GM23338 (cell line): ENCODE measurements at regions not wholly inside any gene's neighbourhood (a gene's known extent, or its start where the extent isn't known, plus 50 kb on each side); places are given as distances from the start of the nearest gene placed in this dataset.

Experiments
- ATAC-seq: fragments of 200-7000 bp; cut with Tn5 transposase; 3 replicates; pipeline ENCODE4 v1.9.1; 2020
- DNase-seq: peaks from one replicate; pipeline ENCODE4 v3.0.0-alpha.2; 2015; ENCODE audit warnings: low spot score
- H2AFZ ChIP-seq: fragments of 200-600 bp; sonication (generic); 2 replicates; pipeline ENCODE4 v1.8.0; 2016; ENCODE audit warnings: antibody characterized with exemption, mild to moderate bottlenecking, moderate library complexity
- H3F3A ChIP-seq: fragments of 200-600 bp; sonication (generic); replicated peaks from 2 replicates; pipeline ENCODE4 v1.8.0; 2017; ENCODE audit warnings: antibody characterized with exemption, mixed run types, low read depth
- H3K27ac ChIP-seq: fragments of 200-600 bp; sonication (generic); 2 replicates; pipeline ENCODE4 v1.6.1; 2016; ENCODE audit warnings: low read depth
- H3K27me3 ChIP-seq: fragments of 200-600 bp; sonication (generic); 2 replicates; pipeline ENCODE4 v1.8.0; 2016; ENCODE audit warnings: mild to moderate bottlenecking, mixed run types, moderate library complexity; ENCODE audit not compliant: insufficient read depth
- H3K36me3 ChIP-seq: fragments of 200-600 bp; sonication (generic); 2 replicates; pipeline ENCODE4 v1.8.0; 2016; ENCODE audit warnings: mild to moderate bottlenecking; ENCODE audit not compliant: insufficient read depth
- H3K4me1 ChIP-seq: fragments of 200-600 bp; sonication (generic); 2 replicates; pipeline ENCODE4 v1.8.0; 2016; ENCODE audit warnings: mild to moderate bottlenecking, moderate library complexity; ENCODE audit not compliant: insufficient read depth
- H3K4me2 ChIP-seq: fragments of 200-600 bp; sonication (generic); 2 replicates; pipeline ENCODE4 v1.7.1; 2017; ENCODE audit warnings: mixed run types
- H3K4me3 ChIP-seq: fragments of 200-600 bp; sonication (generic); 2 replicates; pipeline ENCODE4 v1.6.1; 2016; ENCODE audit warnings: mixed run types
- H3K79me2 ChIP-seq: fragments of 200-600 bp; sonication (generic); replicated peaks from 2 replicates; pipeline ENCODE4 v1.8.0; 2017; ENCODE audit warnings: mild to moderate bottlenecking; ENCODE audit not compliant: insufficient read depth
- H3K9me2 ChIP-seq: fragments of 200-600 bp; sonication (generic); 2 replicates; pipeline ENCODE4 v1.8.0; 2017; ENCODE audit not compliant: insufficient read depth
- H4K20me1 ChIP-seq: fragments of 200-600 bp; sonication (generic); replicated peaks from 2 replicates; pipeline ENCODE4 v1.8.0; 2017; ENCODE audit warnings: mild to moderate bottlenecking; ENCODE audit not compliant: insufficient read depth
- H3K27ac Mint-ChIP-seq: 2 replicates; pipeline ENCODE4 v1.8.0; 2020; ENCODE audit warnings: inconsistent platforms, mild to moderate bottlenecking, moderate library complexity, mixed read lengths
- H3K27me3 Mint-ChIP-seq: 3 replicates; pipeline ENCODE4 v1.8.0; 2022; ENCODE audit warnings: low read depth, mild to moderate bottlenecking, moderate library complexity, mixed read lengths, inconsistent platforms; ENCODE audit not compliant: insufficient read depth, poor library complexity
- H3K36me3 Mint-ChIP-seq: 3 replicates; pipeline ENCODE4 v1.8.0; 2021; ENCODE audit warnings: low read depth, mild to moderate bottlenecking, inconsistent platforms, moderate library complexity, mixed read lengths
- H3K4me1 Mint-ChIP-seq: 3 replicates; pipeline ENCODE4 v1.8.0; 2020; ENCODE audit warnings: mild to moderate bottlenecking, inconsistent platforms, mixed read lengths
- H3K4me3 Mint-ChIP-seq: 3 replicates; pipeline ENCODE4 v1.8.0; 2021; ENCODE audit warnings: moderate library complexity, mild to moderate bottlenecking, inconsistent platforms, mixed read lengths
- H3K9me3 Mint-ChIP-seq: 3 replicates; pipeline ENCODE4 v1.8.0; 2020; ENCODE audit warnings: moderate library complexity, mild to moderate bottlenecking, inconsistent platforms, mixed read lengths
- CREB1 ChIP-seq: fragments of 250-450 bp; sonication (Bioruptor Pico); IDR thresholded peaks from 2 replicates; pipeline ENCODE4 v1.5.0; 2020; ENCODE audit warnings: low read depth, mild to moderate bottlenecking, moderate library complexity
- EZH2phosphoT487 ChIP-seq: fragments of 200-600 bp; sonication (generic); IDR thresholded peaks from one replicate; pipeline ENCODE4 v1.8.1; 2018; ENCODE audit warnings: antibody characterized with exemption; ENCODE audit not compliant: unreplicated experiment
- JUNB ChIP-seq: IDR thresholded peaks from one replicate; pipeline ENCODE4 v1.6.1; 2016; ENCODE audit warnings: antibody characterized with exemption; ENCODE audit not compliant: unreplicated experiment
- NANOG ChIP-seq: IDR thresholded peaks from 2 replicates; pipeline ENCODE4 v1.6.1; 2016; ENCODE audit warnings: antibody characterized with exemption, borderline replicate concordance
- POLR2AphosphoS5 ChIP-seq: IDR thresholded peaks from 2 replicates; pipeline ENCODE4 v1.6.1; 2016; ENCODE audit warnings: antibody characterized with exemption, low read depth
- STAT1 ChIP-seq: IDR thresholded peaks from one replicate; pipeline ENCODE4 v1.6.1; 2016; ENCODE audit warnings: antibody characterized with exemption; ENCODE audit not compliant: unreplicated experiment
- ZNF331 ChIP-seq: fragments of 250-450 bp; sonication (Bioruptor Pico); IDR thresholded peaks from 2 replicates; pipeline ENCODE4 v1.5.0; 2020; ENCODE audit warnings: low read depth, mild to moderate bottlenecking, moderate library complexity
- TF ChIP-seq, protein P1 (sequence below): IDR thresholded peaks from 2 replicates; pipeline ENCODE4 v1.6.1; 2016; ENCODE audit warnings: antibody characterized with exemption
- TF ChIP-seq, protein P2 (sequence below): IDR thresholded peaks from one replicate; pipeline ENCODE4 v1.6.1; 2018; ENCODE audit warnings: antibody characterized with exemption; ENCODE audit not compliant: unreplicated experiment

DNA sequence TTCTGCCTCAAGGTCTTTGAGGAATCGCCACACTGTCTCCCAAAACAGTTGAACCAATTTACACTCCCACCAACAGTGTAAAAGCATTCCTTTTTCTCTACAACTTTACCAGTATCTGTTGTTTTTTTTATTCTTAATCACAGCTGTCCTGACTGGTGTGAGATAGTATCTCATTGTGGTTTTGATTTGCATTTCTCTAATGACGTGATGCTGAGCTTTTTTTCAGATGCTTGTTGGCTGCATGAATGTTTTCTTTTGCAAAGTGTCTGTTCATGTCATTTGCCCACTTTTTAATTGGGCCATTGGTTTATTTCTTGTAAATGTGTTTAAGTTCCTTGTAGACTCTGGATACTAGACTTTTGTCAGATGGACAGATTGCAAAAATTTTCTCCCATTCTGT is 400.0 kb downstream of the DEPDC1B start:
- H3K79me2 ChIP-seq, result no peaks in the 10 kb centered on the region
- H3K9me2 ChIP-seq, result no peaks in the 10 kb centered on the region
- no peak overlapping the region for H3K27ac Mint-ChIP-seq
- H3K4me2 ChIP-seq, result no peak overlapping the region
- H3K4me3 Mint-ChIP-seq, result no peak overlapping the region
- H3K27me3 Mint-ChIP-seq, result no peaks in the 10 kb centered on the region
- TF ChIP-seq, protein P1, sequence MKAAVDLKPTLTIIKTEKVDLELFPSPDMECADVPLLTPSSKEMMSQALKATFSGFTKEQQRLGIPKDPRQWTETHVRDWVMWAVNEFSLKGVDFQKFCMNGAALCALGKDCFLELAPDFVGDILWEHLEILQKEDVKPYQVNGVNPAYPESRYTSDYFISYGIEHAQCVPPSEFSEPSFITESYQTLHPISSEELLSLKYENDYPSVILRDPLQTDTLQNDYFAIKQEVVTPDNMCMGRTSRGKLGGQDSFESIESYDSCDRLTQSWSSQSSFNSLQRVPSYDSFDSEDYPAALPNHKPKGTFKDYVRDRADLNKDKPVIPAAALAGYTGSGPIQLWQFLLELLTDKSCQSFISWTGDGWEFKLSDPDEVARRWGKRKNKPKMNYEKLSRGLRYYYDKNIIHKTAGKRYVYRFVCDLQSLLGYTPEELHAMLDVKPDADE, result no peak
- TF ChIP-seq NANOG, result no peak
- TF ChIP-seq JUNB, result no peak
- TF ChIP-seq STAT1, result no peak
- TF ChIP-seq ZNF331 (CRISPR knock-in tag), result no peak
- no peak for TF ChIP-seq EZH2phosphoT487
- TF ChIP-seq, protein P2, sequence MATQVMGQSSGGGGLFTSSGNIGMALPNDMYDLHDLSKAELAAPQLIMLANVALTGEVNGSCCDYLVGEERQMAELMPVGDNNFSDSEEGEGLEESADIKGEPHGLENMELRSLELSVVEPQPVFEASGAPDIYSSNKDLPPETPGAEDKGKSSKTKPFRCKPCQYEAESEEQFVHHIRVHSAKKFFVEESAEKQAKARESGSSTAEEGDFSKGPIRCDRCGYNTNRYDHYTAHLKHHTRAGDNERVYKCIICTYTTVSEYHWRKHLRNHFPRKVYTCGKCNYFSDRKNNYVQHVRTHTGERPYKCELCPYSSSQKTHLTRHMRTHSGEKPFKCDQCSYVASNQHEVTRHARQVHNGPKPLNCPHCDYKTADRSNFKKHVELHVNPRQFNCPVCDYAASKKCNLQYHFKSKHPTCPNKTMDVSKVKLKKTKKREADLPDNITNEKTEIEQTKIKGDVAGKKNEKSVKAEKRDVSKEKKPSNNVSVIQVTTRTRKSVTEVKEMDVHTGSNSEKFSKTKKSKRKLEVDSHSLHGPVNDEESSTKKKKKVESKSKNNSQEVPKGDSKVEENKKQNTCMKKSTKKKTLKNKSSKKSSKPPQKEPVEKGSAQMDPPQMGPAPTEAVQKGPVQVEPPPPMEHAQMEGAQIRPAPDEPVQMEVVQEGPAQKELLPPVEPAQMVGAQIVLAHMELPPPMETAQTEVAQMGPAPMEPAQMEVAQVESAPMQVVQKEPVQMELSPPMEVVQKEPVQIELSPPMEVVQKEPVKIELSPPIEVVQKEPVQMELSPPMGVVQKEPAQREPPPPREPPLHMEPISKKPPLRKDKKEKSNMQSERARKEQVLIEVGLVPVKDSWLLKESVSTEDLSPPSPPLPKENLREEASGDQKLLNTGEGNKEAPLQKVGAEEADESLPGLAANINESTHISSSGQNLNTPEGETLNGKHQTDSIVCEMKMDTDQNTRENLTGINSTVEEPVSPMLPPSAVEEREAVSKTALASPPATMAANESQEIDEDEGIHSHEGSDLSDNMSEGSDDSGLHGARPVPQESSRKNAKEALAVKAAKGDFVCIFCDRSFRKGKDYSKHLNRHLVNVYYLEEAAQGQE, result no peak
- no peak for TF ChIP-seq CREB1
- no peak for TF ChIP-seq POLR2AphosphoS5
- H3K4me3 ChIP-seq, result no peak overlapping the region
- ATAC-seq (no peak), DNase-seq (no peak)
- H3K36me3 ChIP-seq, result no peaks in the 10 kb centered on the region
- H3K9me3 Mint-ChIP-seq, result no peaks in the 10 kb centered on the region; the same call in 1 of the 3 replicates
- H3F3A ChIP-seq, result no peaks in the 10 kb centered on the region
- no peaks in the 10 kb centered on the region for H3K27me3 ChIP-seq
- H3K4me1 Mint-ChIP-seq, result no peaks in the 10 kb centered on the region
- H3K4me1 ChIP-seq, result no peaks in the 10 kb centered on the region
- H2AFZ ChIP-seq, result no peak overlapping the region
- H3K36me3 Mint-ChIP-seq, result no peaks in the 10 kb centered on the region
- H3K27ac ChIP-seq, result no peak overlapping the region
- no peaks in the 10 kb centered on the region for H4K20me1 ChIP-seq

DNA sequence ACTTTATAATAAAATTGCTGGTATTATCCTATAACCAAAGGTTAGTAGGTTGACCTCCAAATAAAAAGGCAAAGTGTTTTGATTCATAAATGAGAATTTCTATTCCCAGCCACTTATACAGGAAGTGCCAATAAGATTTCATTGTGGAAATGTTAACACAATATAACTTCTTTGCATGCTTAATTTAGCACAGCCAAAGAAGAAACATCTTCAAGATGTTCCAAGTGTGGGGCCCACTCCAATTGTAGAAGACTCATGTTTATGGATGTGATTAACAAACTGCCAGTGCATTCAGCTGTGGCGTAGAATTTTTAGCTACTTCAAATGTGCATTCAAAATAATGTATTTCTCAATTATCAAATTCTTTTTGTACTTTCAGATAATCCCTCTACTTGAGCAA is 402.3 kb downstream of the DEPDC1B start:
- Mint-ChIP-seq H3K27ac (no peak overlapping the region), H3K27me3 (no peaks in the 10 kb centered on the region), H3K4me3 (no peak overlapping the region), H3K9me3 (no peaks in the 10 kb centered on the region; the same call in 2 of the 3 replicates), H3K36me3 (no peaks in the 10 kb centered on the region), H3K4me1 (no peaks in the 10 kb centered on the region)
- Histone ChIP-seq H3K4me3 (no peak overlapping the region), H2AFZ (no peak overlapping the region), H3F3A (no peaks in the 10 kb centered on the region), H3K4me2 (no peak overlapping the region), H3K27me3 (no peaks in the 10 kb centered on the region), H3K9me2 (no peaks in the 10 kb centered on the region), H3K36me3 (no peaks in the 10 kb centered on the region), H3K4me1 (no peaks in the 10 kb centered on the region), H3K27ac (no peak overlapping the region), H3K79me2 (no peaks in the 10 kb centered on the region), H4K20me1 (no peaks in the 10 kb centered on the region)
- ATAC-seq (no peak), DNase-seq (no peak)
- TF ChIP-seq ZNF331 (CRISPR knock-in tag), result no peak
